Transverse colon (tissue), 4 donors: ENCODE measurements at regions not wholly inside any gene's neighbourhood (a gene's known extent, or its start where the extent isn't known, plus 50 kb on each side); places are given as distances from the start of the nearest gene placed in this dataset.

Experiments
- DNase-seq: peaks from one replicate; pipeline ENCODE4 v3.0.0-alpha.2; 2019
- H3K27ac ChIP-seq, 4 donors: fragments of 200-600 bp; sonication (generic); 2 replicates each; pipeline ENCODE4 v1.5.1; 2016 to 2018; ENCODE audit warnings: inconsistent platforms in 4 of 4
- H3K27me3 ChIP-seq: fragments of 200-600 bp; sonication (generic); 2 replicates; pipeline ENCODE4 v1.5.1; 2017; ENCODE audit warnings: inconsistent platforms
- H3K36me3 ChIP-seq, 4 donors: fragments of 200-600 bp; sonication (generic); 2 replicates each; pipeline ENCODE4 v1.5.1; 2017 to 2019; ENCODE audit warnings: inconsistent platforms in 4 of 4
- H3K4me1 ChIP-seq, 4 donors: fragments of 200-600 bp; sonication (generic); 2 replicates each; pipeline ENCODE4 v1.5.1; 2017 to 2020; ENCODE audit warnings: inconsistent platforms in 4 of 4
- H3K4me3 ChIP-seq, 4 donors: fragments of 200-600 bp; sonication (generic); 1 replicate in 1 of 4; 2 replicates in 3 of 4; pipeline versions ENCODE4 v1.5.1 to v1.6.1; 2017 to 2019; ENCODE audit warnings: inconsistent platforms in 4 of 4
- H3K9me3 ChIP-seq, 2 donors: fragments of 200-600 bp; sonication (generic); 2 replicates each; pipeline ENCODE4 v1.5.1; 2017 to 2019; ENCODE audit warnings: inconsistent platforms in 2 of 2
- EP300 ChIP-seq: sonication (generic); formaldehyde crosslinking; IDR thresholded peaks from one replicate; pipeline ENCODE4 v1.6.1; 2017; ENCODE audit warnings: antibody characterized with exemption, low read depth
- POLR2A ChIP-seq: fragments of 450-650 bp; IDR thresholded peaks from one replicate; pipeline ENCODE4 v1.6.1; 2016; ENCODE audit warnings: antibody characterized with exemption, mild to moderate bottlenecking, moderate library complexity
- POLR2AphosphoS5 ChIP-seq, 3 donors: sonication (generic); formaldehyde crosslinking; IDR thresholded peaks; one replicate each; pipeline ENCODE4 v1.6.1; 2016; ENCODE audit warnings: antibody characterized with exemption in 3 of 3
- WGBS, 2 donors: methylation state at CpG; one replicate each; pipeline ENCODE4 v1.1.5; 2018; ENCODE audit warnings: low coverage in 1 of 2; 5-methylcytosine and 5-hydroxymethylcytosine counted together
- in situ Hi-C, 4 donors: fragments of 200-750 bp; cut with MboI; loops; one replicate each; pipeline versions ENCODE4 v1.15.0 to v1.15.1; 2017; ENCODE audit warnings: low sequenced_read_pairs in 3 of 4, low pct_ligation_motif_present in 1 of 4, low pct_unique_long_range_greater_than_20kb in 1 of 4
- intact Hi-C: fragments of 100-400 bp; cut with DNase I; formaldehyde crosslinking; loops from one replicate; pipeline ENCODE4 v1.15.1; 2023; ENCODE audit warnings: low total_unique reads
- TF ChIP-seq, protein P1 (sequence below), 5 experiments: fragments of 200-600 bp in 3 of 5; fragments of 450-650 bp in 2 of 5; sonication (generic) in 3 of 5; IDR thresholded peaks; 1 replicate in 2 of 5; 2 replicates in 3 of 5; pipeline ENCODE4 v1.5.1; 2016 to 2017; ENCODE audit warnings: antibody characterized with exemption in 5 of 5, inconsistent platforms in 3 of 5, mild to moderate bottlenecking in 2 of 5, moderate library complexity in 1 of 5

DNA sequence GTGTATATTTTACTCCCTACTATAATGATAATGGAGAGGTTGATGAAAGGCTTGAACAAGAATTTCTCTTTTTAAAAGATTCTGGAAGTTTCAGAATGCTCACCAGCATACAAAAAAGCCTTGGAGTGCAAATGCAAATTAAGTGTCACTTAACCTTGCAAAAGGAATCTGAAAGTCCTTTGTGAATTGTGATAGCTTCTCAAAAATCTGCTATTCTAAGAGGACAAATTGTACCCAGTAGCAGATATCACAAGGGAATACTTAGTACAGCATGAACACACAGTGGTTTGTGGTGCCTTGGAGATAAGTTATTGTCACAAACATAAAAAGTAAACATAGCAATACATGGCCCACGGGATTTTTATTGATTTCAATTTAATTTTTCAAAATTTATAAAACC lies 1208.3 kb upstream of the B3GALT2 start:
- no peak overlapping the region for H3K4me3 ChIP-seq
- no peak overlapping the region for H3K27ac ChIP-seq
- no peaks in the 10 kb centered on the region for H3K4me1 ChIP-seq
- WGBS, 2 donors = 42 to 57% methylated on average over 1 of the region's 1 CpG
- intact Hi-C loops = loop anchor here (5.0 kb wide), 1 partner anchor 543 kb away; no protein-coding TSS in a partner anchor
- DNase-seq = no peak
- no peaks in the 10 kb centered on the region for H3K9me3 ChIP-seq
- no peaks in the 10 kb centered on the region for H3K27me3 ChIP-seq
- no peaks in the 10 kb centered on the region for H3K36me3 ChIP-seq
- TF ChIP-seq, protein P1, sequence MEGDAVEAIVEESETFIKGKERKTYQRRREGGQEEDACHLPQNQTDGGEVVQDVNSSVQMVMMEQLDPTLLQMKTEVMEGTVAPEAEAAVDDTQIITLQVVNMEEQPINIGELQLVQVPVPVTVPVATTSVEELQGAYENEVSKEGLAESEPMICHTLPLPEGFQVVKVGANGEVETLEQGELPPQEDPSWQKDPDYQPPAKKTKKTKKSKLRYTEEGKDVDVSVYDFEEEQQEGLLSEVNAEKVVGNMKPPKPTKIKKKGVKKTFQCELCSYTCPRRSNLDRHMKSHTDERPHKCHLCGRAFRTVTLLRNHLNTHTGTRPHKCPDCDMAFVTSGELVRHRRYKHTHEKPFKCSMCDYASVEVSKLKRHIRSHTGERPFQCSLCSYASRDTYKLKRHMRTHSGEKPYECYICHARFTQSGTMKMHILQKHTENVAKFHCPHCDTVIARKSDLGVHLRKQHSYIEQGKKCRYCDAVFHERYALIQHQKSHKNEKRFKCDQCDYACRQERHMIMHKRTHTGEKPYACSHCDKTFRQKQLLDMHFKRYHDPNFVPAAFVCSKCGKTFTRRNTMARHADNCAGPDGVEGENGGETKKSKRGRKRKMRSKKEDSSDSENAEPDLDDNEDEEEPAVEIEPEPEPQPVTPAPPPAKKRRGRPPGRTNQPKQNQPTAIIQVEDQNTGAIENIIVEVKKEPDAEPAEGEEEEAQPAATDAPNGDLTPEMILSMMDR (IDR thresholded peaks at IDR 0.05) = no peak
- TF ChIP-seq POLR2AphosphoS5 (IDR thresholded peaks at IDR 0.05) (no peak), POLR2A (no peak), EP300 (no peak)
- in situ Hi-C loops = no loop called here

DNA sequence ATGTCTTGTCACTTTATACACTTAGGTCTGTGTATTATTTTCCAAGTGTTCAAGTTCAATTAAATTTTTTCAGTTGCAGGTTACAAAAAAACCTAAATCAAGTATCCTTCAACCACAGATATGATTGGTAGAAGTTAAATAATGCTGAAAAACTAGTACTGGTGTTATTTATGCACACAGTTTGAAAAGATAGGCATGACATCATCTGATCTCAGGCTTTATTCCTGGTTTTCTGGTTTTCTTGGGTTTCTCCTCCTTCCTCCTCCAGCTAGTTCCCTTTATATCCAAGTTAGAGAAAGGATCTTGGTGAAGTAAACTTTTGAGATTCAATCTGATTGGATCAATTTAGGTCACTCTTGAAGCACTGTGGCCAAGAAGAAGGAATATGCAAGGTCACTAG lies 1201.1 kb upstream of the B3GALT2 start:
- no peaks in the 10 kb centered on the region for H3K9me3 ChIP-seq
- H3K27ac ChIP-seq = no peak overlapping the region
- DNase-seq = no peak
- in situ Hi-C loops (no loop called here), intact Hi-C loops (no loop called here)
- no peak for TF ChIP-seq POLR2AphosphoS5 (IDR thresholded peaks at IDR 0.05)
- TF ChIP-seq, protein P1 (IDR thresholded peaks at IDR 0.05) = no peak
- no peak for TF ChIP-seq EP300
- TF ChIP-seq POLR2A = no peak
- no peak overlapping the region for H3K4me3 ChIP-seq
- no peaks in the 10 kb centered on the region for H3K36me3 ChIP-seq
- no peaks in the 10 kb centered on the region for H3K27me3 ChIP-seq
- no peaks in the 10 kb centered on the region for H3K4me1 ChIP-seq

DNA sequence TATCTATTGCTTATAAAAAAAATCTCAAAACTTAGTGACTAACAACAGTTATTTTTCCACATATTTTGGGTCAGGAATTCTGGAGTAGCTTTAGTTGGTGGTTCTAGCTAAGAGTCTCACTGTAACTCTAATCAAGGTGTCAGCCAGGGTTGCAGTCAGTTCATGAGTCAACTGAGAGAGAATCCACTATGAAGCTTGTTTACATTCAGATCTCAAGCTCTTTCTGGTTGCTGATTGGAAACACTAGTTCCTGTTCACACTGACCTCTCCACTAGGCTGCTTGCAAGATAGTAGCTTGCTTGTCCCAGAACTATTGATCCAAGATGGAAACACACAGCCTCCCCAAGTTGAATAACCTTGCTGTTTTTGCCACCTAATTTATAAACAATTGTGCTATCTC lies 1192.1 kb upstream of the B3GALT2 start:
- no peaks in the 10 kb centered on the region for H3K27me3 ChIP-seq
- no peak overlapping the region for H3K4me3 ChIP-seq
- no peak for DNase-seq
- intact Hi-C loops = no loop called here
- no peaks in the 10 kb centered on the region for H3K9me3 ChIP-seq
- H3K4me1 ChIP-seq = no peaks in the 10 kb centered on the region
- in situ Hi-C loops = no loop called here
- TF ChIP-seq EP300 = no peak
- H3K27ac ChIP-seq = no peak overlapping the region
- no peaks in the 10 kb centered on the region for H3K36me3 ChIP-seq

DNA sequence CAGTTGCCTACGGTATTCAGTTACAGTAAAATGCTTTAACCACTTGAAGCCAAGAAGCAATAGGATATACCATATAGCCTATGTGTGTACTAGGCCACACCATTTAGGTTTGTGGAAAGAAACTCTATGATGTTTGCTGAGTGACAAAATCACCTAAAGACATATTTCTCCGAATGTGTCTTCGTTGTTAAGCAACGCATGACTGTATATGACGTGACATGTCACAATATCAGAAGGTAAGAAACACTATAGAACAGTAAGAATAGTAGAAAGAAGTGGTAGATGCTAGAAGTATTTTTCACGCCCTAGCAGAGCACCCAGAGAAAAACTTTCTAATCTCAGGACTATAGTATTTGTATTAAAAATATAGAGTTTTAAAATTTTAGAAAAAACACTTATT lies 1188.2 kb upstream of the B3GALT2 start:
- no peaks in the 10 kb centered on the region for H3K9me3 ChIP-seq
- H3K4me1 ChIP-seq = no peaks in the 10 kb centered on the region
- no peak overlapping the region for H3K4me3 ChIP-seq
- in situ Hi-C loops = no loop called here
- intact Hi-C loops = no loop called here
- no peak for DNase-seq
- no peak overlapping the region for H3K27ac ChIP-seq
- TF ChIP-seq, protein P1 (IDR thresholded peaks at IDR 0.05) = no peak
- TF ChIP-seq EP300 (no peak), POLR2A (no peak), POLR2AphosphoS5 (IDR thresholded peaks at IDR 0.05) (no peak)
- no peaks in the 10 kb centered on the region for H3K27me3 ChIP-seq
- 90 to 92% methylated on average over 6 of the region's 6 CpGs for WGBS, 2 donors
- no peaks in the 10 kb centered on the region for H3K36me3 ChIP-seq

DNA sequence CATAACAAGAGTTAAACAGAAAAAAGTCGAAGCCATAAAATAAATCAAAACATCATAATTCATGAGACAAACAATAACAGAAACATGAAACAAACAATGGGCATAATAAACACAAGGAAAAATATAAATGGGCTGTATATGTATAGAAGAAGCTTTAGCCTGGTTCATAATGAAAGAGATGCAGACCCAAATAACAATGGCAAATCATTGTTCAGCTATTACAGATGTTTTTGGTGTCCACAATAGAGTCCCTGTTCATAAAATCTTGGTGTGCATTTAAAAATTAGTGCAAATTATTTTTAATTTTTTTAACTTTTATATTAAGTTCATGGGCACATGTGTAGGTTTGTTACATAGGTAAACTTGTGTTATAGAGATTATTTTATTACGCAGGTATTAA lies 1185.9 kb upstream of the B3GALT2 start:
- TF ChIP-seq POLR2A (no peak), POLR2AphosphoS5 (IDR thresholded peaks at IDR 0.05) (no peak), EP300 (no peak)
- TF ChIP-seq, protein P1 (IDR thresholded peaks at IDR 0.05) = no peak

More for the DNA sequence above, 1185.9 kb upstream of the B3GALT2 start:
- no peaks in the 10 kb centered on the region for H3K4me1 ChIP-seq
- in situ Hi-C loops = no loop called here
- no peak overlapping the region for H3K4me3 ChIP-seq
- 42 to 68% methylated on average over 2 of the region's 2 CpGs for WGBS, 2 donors
- intact Hi-C loops = no loop called here
- no peaks in the 10 kb centered on the region for H3K27me3 ChIP-seq
- no peaks in the 10 kb centered on the region for H3K36me3 ChIP-seq
- no peak overlapping the region for H3K27ac ChIP-seq
- no peak for DNase-seq
- no peaks in the 10 kb centered on the region for H3K9me3 ChIP-seq
